CD4-positive, alpha-beta T cell (primary cell): ENCODE measurements at regions not wholly inside any gene's neighbourhood (a gene's known extent, or its start where the extent isn't known, plus 50 kb on each side); places are given as distances from the start of the nearest gene placed in this dataset.

Experiments used
- ATAC-seq: fragments of 200-7000 bp; cut with Tn5 transposase; one replicate; pipeline ENCODE4 v1.10.0; 2022; ENCODE audit warnings: mild to moderate bottlenecking; ENCODE audit not compliant: poor library complexity
- CTCF ChIA-PET: fragments of 350-600 bp; sonication (Branson Sonifier 250); formaldehyde crosslinking; loops from one replicate; lab custom pipeline; 2021; ENCODE audit warnings: antibody characterized with exemption, inconsistent platforms; lab: Charles Lee
- POLR2A ChIA-PET: fragments of 350-600 bp; sonication (Branson Sonifier 250); formaldehyde crosslinking; loops from one replicate; lab custom pipeline; 2021; ENCODE audit warnings: antibody characterized with exemption, inconsistent platforms; lab: Charles Lee
- DNase-seq, 14 experiments: peaks; one replicate each; pipeline ENCODE4 v3.0.0-alpha.2; 2013 to 2020; ENCODE audit warnings: mixed read lengths in 2 of 14
- H3K27ac ChIP-seq, 2 donors: one replicate each; pipeline versions ENCODE4 v1.5.1 to v1.7.0; 2013; ENCODE audit warnings: low read length in 2 of 2, low read depth in 1 of 2, mild to moderate bottlenecking in 1 of 2
- H3K27me3 ChIP-seq, 2 experiments: 1 replicate in 1 of 2; 2 replicates in 1 of 2; pipeline versions ENCODE4 v1.6.1 to v1.7.0; 2013; ENCODE audit warnings: low read length in 2 of 2, control low read depth in 1 of 2, mild to moderate bottlenecking in 1 of 2, moderate library complexity in 1 of 2; ENCODE audit not compliant: insufficient read depth in 2 of 2, control insufficient read depth in 1 of 2
- H3K36me3 ChIP-seq: one replicate; pipeline ENCODE4 v1.6.1; 2013; ENCODE audit warnings: low read length, control low read depth; ENCODE audit not compliant: insufficient read depth
- H3K4me1 ChIP-seq: one replicate; pipeline ENCODE4 v1.6.1; 2013; ENCODE audit warnings: low read length, control low read depth; ENCODE audit not compliant: insufficient read depth
- H3K4me3 ChIP-seq: one replicate; pipeline ENCODE4 v1.5.1; 2013; ENCODE audit warnings: mild to moderate bottlenecking, low read length, moderate library complexity
- H3K9me3 ChIP-seq, 2 experiments: 1 replicate in 1 of 2; 2 replicates in 1 of 2; pipeline versions ENCODE4 v1.6.1 to v1.7.0; 2013; ENCODE audit warnings: low read length in 2 of 2, mild to moderate bottlenecking in 2 of 2, control low read depth in 1 of 2, moderate library complexity in 1 of 2; ENCODE audit not compliant: control insufficient read depth in 1 of 2, insufficient read depth in 1 of 2
- H3K27ac Mint-ChIP-seq: one replicate; pipeline ENCODE4 v1.8.0; 2020; ENCODE audit warnings: mixed read lengths
- H3K27me3 Mint-ChIP-seq: one replicate; pipeline ENCODE4 v1.8.0; 2021; ENCODE audit warnings: mixed read lengths
- H3K36me3 Mint-ChIP-seq: one replicate; pipeline ENCODE4 v1.8.0; 2021; ENCODE audit warnings: low read depth, mixed read lengths
- H3K4me1 Mint-ChIP-seq: one replicate; pipeline ENCODE4 v1.8.0; 2021; ENCODE audit warnings: low read depth, mixed read lengths
- H3K4me3 Mint-ChIP-seq: one replicate; pipeline ENCODE4 v1.8.0; 2020; ENCODE audit warnings: mild to moderate bottlenecking, mixed read lengths
- H3K9me3 Mint-ChIP-seq: one replicate; pipeline ENCODE4 v1.8.0; 2020; ENCODE audit warnings: mixed read lengths
- intact Hi-C, 2 experiments: fragments of 100-400 bp; cut with DNase I in 1 of 2; cut with micrococcal nuclease in 1 of 2; formaldehyde crosslinking; loops; one replicate each; pipeline versions ENCODE4 v1.15.1 to v1.9.0; 2023 to 2025; cut with DNase I, micrococcal nuclease
- TF ChIP-seq, protein P1 (sequence below): fragments of 200-600 bp; IDR thresholded peaks from one replicate; pipeline ENCODE4 v1.8.0; 2022; ENCODE audit warnings: antibody characterized with exemption, mild to moderate bottlenecking

- no peak overlapping the region for H3K27ac ChIP-seq
- H3K4me1 Mint-ChIP-seq, result peaks cover 31% of the 10 kb centered on the region
- H3K9me3 Mint-ChIP-seq, result no peaks in the 10 kb centered on the region
- TF ChIP-seq, protein P1, sequence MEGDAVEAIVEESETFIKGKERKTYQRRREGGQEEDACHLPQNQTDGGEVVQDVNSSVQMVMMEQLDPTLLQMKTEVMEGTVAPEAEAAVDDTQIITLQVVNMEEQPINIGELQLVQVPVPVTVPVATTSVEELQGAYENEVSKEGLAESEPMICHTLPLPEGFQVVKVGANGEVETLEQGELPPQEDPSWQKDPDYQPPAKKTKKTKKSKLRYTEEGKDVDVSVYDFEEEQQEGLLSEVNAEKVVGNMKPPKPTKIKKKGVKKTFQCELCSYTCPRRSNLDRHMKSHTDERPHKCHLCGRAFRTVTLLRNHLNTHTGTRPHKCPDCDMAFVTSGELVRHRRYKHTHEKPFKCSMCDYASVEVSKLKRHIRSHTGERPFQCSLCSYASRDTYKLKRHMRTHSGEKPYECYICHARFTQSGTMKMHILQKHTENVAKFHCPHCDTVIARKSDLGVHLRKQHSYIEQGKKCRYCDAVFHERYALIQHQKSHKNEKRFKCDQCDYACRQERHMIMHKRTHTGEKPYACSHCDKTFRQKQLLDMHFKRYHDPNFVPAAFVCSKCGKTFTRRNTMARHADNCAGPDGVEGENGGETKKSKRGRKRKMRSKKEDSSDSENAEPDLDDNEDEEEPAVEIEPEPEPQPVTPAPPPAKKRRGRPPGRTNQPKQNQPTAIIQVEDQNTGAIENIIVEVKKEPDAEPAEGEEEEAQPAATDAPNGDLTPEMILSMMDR, result peak; percentile 78
- no peaks in the 10 kb centered on the region for H3K36me3 Mint-ChIP-seq
- DNase-seq (peak in 11 of 14 experiments; percentile 7 to 61 (median 23)), ATAC-seq (no peak)
- H3K27ac Mint-ChIP-seq, result no peak overlapping the region
- ChIA-PET CTCF (interaction anchor here (0.6 to 2.7 kb wide), 11 partner anchors 10 to 266 kb away, joined by 3 to 16 read pairs (median 4); no protein-coding TSS in a partner anchor), POLR2A (no interaction called here)
- peaks cover 3% of the 10 kb centered on the region for H3K4me1 ChIP-seq
- no peaks in the 10 kb centered on the region for H3K27me3 Mint-ChIP-seq
- no peaks in the 10 kb centered on the region for H3K27me3 ChIP-seq
- H3K4me3 Mint-ChIP-seq, result no peak overlapping the region
- intact Hi-C loops, result loop anchor here (5.0 to 10.0 kb wide), 4 partner anchors 85 to 563 kb away; partner anchors contain the start of genes PFKFB3 (in 1 of the 2) and PRKCQ (in 1 of the 2)
- no peaks in the 10 kb centered on the region for H3K9me3 ChIP-seq
- no peaks in the 10 kb centered on the region for H3K36me3 ChIP-seq
- H3K4me3 ChIP-seq, result no peak overlapping the region
These were observed 87.7 kb upstream of the PRKCQ start for GRCh38 chr10:6667679-6668270.

DNA sequence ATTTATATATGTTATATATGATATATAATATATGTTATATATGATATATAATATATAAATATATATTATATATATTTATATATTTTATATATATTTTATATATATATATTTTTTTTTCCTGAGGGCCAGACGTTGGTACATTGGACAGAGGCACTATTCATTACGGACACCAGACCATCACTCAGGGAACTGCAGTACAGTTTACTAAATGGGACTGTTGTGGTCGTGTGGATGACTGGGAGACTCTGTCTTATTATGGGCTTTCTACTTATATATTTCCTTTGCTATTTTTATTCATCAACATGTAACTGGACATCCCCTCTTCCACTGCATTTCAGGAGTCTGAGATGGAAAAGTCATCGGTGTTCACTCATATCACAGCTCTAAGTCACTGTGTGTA, 87.1 kb upstream of the PRKCQ start:
- ChIA-PET CTCF (interaction anchor here (0.9 to 2.7 kb wide), 9 partner anchors 12 to 265 kb away, joined by 3 to 16 read pairs (median 4); no protein-coding TSS in a partner anchor), POLR2A (no interaction called here)
- Histone ChIP-seq H3K4me1 (peaks cover 3% of the 10 kb centered on the region), H3K27me3 (no peaks in the 10 kb centered on the region), H3K9me3 (no peaks in the 10 kb centered on the region), H3K36me3 (no peaks in the 10 kb centered on the region), H3K27ac (no peak overlapping the region), H3K4me3 (no peak overlapping the region)
- H3K4me3 Mint-ChIP-seq, result no peak overlapping the region
- TF ChIP-seq, protein P1, result no peak
- no peaks in the 10 kb centered on the region for H3K36me3 Mint-ChIP-seq
- no peaks in the 10 kb centered on the region for H3K27me3 Mint-ChIP-seq
- peaks cover 31% of the 10 kb centered on the region for H3K4me1 Mint-ChIP-seq
- intact Hi-C loops, result loop anchor here (5.0 to 10.0 kb wide), 4 partner anchors 85 to 562 kb away; partner anchors contain the start of genes PFKFB3 (in 1 of the 2) and PRKCQ (in 1 of the 2)
- ATAC-seq (no peak), DNase-seq (no peak)
- H3K27ac Mint-ChIP-seq, result no peak overlapping the region
- no peaks in the 10 kb centered on the region for H3K9me3 Mint-ChIP-seq

DNA sequence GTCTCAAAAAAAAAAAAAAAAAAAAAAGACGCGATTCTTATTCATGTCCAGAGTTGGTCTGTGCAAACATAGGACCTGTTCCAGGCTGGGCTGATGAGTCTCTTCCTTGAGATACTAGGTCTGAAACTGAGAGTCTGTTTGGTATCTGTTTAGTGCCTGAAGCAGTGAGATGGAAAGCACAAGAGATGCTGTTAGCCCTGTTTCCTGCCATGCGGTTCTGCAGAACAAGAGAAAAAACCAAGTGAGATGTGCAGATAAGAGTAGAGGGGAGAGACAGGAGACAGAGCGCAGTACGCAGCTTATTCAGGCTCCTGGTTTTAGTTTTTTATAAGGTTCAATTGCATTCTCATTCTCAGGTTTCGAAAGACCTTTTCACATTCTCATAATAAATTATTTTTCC, 85.8 kb upstream of the PRKCQ start:
- ATAC-seq, result peak; percentile 95
- Histone ChIP-seq H3K36me3 (no peaks in the 10 kb centered on the region), H3K27me3 (no peaks in the 10 kb centered on the region), H3K4me1 (peaks cover 3% of the 10 kb centered on the region), H3K9me3 (no peaks in the 10 kb centered on the region), H3K27ac (no peak overlapping the region), H3K4me3 (no peak overlapping the region)
- TF ChIP-seq, protein P1, result no peak
- Mint-ChIP-seq H3K27me3 (no peaks in the 10 kb centered on the region), H3K4me3 (peak overlapping the region; percentile 7), H3K9me3 (no peaks in the 10 kb centered on the region), H3K36me3 (no peaks in the 10 kb centered on the region), H3K27ac (peak overlapping the region; percentile 4), H3K4me1 (peaks cover 31% of the 10 kb centered on the region)
- ChIA-PET CTCF (interaction anchor here (1.0 to 2.7 kb wide), 2 partner anchors 84 to 178 kb away, joined by 4 to 16 read pairs; no protein-coding TSS in a partner anchor), POLR2A (interaction anchor here (0.6 to 1.3 kb wide), 2 partner anchors 88 to 1202 kb away, joined by 3 to 5 read pairs; no protein-coding TSS in a partner anchor)
- DNase-seq, result peak; percentile 9 to 77 (median 29)
- intact Hi-C loops, result loop anchor here (1.0 to 10.0 kb wide), 5 partner anchors 18 to 561 kb away; partner anchors contain the start of genes PFKFB3 (in 1 of the 2) and PRKCQ (in 1 of the 2)
